HG03039 (cell line): ENCODE measurements at regions not wholly inside any gene's neighbourhood (a gene's known extent, or its start where the extent isn't known, plus 50 kb on each side); places are given as distances from the start of the nearest gene placed in this dataset.

Experiments
- ATAC-seq: cut with Tn5 transposase; IDR thresholded peaks from one replicate; pipeline ENCODE4 v1.9.1; 2021; ENCODE audit warnings: mild to moderate bottlenecking, moderate library complexity; ENCODE audit not compliant: unreplicated experiment

DNA sequence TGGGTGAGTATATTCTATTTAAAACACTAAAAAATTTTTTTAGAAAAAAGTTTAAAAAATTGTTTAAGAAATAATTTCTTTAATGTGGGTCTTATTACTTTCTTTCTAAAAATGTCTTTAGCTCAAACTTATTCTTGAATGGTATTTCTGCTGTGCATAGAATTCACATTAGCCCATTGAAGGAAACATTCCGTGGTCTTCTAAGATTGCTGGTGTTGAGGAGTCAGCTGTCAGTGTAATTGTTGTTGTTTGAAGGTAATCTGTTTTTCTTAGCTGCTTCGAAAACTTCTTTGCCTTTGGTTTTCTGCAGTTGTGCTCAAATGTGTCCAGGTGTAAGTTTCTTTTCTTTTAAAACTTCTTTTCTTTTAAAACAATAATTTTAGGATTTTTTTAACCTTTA lies 85.4 kb upstream of the KLF12 start:
- ATAC-seq = no peak

DNA sequence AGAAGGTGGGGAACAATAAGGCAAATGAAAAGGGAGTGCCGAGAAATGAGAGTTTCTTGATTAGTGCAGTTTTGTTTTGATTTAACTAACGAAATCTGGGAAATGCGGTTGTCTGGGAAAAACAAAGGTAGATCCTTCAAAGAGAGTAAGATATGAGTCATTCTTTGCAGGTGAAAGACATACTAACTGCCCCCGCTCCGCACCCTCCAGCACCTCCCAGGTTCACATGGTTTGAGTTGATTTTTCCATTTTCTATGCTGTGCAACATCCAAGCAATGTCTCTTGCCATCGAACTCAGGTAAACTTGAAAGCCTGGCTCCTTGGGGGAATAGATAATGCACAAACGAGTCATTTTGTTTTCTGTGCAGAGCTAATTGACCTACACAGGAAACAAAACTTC lies 84.1 kb upstream of the KLF12 start:
- ATAC-seq = no peak

DNA sequence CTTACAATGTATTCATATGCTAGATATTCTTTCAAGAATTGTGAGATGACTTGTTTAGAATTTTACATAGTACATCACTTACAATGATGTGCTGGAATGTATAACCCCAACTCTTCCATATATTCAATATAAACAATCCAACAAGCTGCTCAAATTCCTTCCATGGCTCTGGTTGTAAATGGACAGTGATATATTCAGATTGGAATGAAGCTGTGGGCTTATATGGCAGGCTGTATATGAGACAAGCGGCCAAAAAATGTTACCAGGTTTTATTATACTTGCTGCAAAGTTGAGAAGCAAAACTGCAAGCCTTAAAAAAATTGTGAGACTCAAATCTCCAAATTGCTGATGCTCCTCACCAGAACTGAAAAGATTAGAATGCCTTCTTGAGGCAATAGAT lies 83.6 kb upstream of the KLF12 start:
- no peak for ATAC-seq

DNA sequence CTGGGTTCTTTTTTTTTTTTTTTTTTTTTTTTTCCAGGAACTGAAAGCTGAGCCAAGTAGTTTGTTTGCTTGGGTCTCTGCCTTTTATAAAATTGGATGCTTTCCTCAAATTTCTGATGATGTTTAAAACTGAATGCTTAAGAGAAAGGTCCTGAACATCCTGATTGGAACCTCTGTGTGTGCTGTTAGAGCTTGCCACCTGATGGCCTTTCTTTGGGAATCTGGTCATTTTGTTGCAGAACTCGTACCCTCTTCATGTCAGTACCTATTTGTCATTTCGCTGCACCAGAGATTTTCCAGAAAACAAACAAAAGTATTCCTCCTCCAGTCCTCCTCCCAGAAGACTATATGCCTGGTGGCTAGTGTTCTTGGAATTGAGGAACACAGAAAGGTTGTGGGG lies 81.2 kb upstream of the KLF12 start:
- no peak for ATAC-seq

DNA sequence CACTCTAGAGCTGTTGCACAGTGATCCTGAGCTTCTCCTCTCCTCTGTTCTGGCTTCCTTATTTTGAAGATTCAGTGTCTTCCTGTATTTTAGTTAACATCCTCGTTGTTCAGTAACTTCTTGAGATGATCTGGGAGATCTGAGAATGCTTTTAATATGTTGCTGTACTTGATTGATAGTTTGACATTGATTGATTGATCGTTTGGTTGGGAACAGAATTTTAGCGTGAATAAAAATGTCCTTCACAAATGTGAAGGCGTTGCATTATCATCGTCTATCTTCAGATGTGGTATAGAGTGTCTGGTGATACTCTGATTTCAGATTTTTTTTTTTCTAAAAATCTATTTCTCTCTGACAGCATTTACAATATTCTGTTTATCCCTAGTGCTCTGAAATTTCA lies 80.1 kb upstream of the KLF12 start:
- no peak for ATAC-seq

DNA sequence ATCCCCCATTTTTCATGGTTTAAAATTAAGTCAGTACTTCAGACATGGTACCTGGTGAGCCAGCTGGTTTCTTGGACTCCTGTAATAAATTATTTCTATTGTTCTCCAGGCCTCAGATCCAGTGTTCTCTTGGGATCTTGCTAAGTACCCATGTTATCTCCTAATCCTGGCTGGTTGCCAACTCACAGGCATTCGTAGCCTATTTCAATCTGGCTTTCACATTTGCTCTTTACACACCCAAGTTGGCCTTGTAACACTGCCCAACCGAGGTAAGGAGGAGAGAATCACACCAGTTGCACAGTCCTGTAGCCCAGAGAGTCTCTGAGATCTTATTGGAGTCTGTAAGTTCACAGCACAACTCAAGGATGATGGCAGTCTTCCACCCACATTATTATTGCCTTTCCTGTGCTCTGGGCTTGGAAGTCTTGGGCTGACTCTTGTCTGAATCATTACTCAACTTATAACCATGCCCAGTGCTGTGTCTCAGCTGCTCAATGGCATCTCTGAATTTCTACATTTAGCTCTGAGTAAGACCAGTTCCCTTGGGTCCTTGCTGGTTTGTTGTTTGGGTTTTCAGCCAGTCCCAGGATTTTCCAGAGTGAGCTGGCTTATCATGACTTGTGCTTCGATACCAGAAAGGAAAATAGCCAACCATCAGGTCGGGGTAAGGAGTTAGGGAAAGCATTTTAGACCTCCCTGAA lies 76.6 kb upstream of the KLF12 start:
- no peak for ATAC-seq

DNA sequence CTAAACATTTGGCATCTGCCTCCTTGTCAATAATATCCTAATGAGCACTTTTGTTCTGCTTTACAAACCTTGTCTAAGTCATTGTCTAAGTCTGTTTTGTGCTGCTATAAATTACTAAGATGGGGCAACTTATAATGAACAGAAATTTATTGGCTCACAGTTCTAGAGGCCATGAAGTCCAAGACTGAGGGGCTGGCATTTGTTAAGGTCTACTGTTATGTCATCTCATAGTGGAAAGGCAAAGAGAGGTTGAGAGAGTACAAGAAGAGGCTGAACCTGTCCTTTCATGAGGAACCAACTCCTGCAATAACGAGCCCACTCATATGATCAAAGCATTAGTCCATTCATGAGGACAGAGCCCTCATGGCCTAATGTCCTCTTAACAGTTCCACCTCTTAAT lies 72.7 kb upstream of the KLF12 start:
- ATAC-seq = no peak

DNA sequence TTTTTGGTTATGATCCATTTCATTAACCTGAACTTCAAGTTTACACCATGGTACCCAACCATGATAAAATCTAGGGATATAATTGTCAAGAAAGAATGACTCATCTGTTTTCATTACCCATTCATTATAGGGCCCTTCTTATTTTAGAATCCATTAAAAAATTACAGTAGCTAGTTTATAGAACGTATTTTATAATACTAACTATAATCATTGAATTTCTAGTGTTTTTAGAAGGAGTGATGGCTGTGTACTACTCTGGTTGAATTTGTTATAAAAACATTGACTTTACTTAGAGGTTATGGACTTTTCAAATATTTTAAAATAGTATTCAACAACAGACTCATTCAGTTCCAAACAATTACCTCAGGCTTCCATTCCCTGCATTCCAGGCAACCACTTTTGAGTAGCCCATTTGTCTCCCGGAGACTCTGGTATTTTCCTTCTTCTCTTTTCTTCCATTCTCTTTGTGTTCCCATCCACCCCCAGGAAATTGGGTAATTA lies 71.9 kb upstream of the KLF12 start:
- ATAC-seq = no peak

DNA sequence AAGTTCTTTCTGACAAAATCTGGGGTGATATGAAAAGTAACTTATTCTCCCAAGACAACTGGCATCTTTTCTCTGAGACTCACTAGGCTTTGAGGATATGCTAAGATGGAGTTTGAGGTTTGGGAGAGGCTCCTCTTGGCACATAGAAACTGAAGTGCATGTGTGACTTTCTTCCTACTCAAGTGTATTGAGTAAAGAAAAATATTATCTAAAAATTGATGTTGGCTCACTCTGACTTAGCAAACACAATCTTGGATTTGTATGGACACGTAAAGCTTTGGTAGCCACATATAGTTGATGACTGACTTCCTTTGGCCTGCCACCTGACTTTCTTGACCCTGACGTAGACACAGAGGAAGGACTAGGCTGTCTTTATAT lies 71.1 kb upstream of the KLF12 start:
- no peak for ATAC-seq

DNA sequence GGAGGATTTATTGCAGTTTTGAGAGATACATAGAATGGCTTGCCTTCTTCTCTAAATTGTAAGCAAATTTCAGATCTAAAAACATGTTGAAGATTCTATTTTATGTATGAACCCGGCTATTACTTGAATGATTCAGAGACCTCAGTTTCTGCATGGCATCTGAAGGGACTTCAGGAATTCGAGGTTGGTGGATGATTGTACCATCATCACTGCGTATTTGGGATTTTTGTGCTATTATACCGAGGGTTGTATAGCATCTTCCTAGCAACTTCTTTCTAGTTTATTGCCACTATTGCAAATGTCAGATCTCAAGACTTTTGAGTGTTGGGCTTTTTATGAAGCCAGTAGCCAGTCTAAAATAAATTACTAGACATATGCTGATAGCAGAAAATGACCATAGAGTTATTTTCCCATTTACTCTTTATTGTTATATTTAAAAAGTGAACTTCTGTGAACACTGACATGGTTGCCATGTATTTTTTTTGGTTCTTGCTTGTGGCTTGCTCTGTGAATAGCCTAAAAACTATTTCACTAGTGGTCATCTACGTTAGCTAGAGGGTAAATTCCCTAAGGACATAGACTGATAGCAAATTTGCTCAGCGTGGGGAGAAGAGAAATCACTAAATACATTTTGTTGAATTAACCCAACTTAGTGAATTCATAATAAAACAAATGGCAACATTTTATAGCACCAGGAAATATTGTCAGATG lies 70.6 kb upstream of the KLF12 start:
- ATAC-seq = no peak

DNA sequence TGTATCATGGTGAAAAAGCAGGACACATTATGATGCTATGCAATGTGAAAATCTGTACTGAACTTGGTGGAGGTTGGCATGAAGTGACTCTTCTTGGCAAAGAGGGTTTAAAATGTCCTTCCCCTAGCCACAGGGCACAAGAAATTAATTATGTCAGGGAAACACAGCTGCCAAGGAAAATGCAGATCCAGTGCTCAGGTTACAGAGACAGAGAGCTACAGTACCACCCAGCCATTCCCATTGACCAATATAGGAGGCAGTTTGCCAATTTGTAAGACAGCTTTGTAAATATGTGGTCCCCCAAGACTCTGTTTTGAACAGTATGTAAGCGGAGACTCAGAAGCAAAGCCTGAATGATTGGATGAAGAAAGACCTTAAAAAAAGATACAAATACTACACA lies 69.4 kb upstream of the KLF12 start:
- ATAC-seq = no peak

DNA sequence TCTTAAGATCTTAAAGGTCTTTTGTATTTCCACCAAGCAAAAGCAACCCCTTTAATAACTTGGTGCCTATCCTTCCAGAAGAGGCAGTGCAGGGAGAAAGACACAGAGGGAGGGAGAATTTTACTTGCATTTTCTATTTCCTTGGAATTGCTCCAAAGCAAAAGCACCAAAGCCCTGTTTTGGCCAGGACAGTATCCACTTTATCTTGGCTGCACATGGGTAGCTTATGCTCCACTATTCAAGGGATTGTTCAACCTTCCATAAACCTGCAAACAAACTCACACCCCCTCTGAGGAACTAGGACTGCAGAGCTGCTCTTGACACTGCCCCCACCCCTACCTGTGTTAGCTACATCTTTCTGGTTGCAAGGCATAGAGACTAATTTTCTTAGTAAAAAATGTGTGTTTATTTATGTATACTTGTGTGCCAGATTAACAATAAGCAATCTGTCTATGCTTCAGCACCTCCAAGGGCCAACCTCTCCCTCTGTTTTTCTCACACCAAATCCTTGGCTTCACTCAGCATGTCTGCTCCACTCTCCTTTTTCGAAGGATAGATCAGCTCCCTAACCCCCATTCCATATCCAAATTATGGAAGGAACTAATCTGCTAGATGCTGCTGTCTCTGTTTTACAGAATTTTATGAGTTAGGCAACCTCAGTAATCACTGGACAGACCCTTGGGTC lies 68.1 kb upstream of the KLF12 start:
- no peak for ATAC-seq

DNA sequence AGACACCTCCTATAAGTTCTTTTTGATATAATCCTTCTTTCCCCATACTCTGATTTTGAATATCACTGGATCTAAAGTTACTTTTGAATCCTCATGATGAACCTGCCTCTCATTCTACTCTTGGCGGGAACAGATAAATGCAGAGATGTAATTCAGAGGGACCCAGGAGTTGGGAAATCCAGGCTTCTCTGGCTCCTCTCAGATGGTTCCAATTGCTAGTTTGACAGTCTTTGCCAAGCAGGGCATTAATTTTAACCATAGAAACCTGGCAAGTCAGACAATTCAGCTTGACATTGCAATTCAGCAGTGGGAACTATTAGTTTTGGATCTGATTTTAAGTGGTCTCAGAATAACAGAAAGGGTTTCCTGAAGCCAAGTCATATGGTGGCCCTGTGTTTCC lies 67.3 kb upstream of the KLF12 start:
- no peak for ATAC-seq

DNA sequence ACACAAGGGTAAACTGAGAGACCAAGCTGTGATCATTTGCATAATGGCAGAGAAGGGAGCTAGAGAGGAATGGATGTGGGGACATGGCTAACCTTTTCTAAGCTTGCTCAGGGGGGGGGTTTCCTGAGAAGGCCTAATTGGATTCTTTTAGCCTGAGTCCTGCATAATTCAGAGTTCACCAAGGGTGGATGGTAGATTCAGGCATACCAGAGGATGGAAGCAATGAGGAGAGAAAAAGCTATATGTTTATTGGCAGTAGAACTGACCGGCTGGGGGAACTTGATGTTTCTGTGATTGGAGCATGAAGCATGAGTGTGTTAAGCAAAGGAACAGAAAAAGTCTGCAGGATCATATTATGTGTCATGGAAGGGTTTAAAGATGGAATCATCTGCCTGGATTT lies 65.9 kb upstream of the KLF12 start:
- ATAC-seq = no peak

DNA sequence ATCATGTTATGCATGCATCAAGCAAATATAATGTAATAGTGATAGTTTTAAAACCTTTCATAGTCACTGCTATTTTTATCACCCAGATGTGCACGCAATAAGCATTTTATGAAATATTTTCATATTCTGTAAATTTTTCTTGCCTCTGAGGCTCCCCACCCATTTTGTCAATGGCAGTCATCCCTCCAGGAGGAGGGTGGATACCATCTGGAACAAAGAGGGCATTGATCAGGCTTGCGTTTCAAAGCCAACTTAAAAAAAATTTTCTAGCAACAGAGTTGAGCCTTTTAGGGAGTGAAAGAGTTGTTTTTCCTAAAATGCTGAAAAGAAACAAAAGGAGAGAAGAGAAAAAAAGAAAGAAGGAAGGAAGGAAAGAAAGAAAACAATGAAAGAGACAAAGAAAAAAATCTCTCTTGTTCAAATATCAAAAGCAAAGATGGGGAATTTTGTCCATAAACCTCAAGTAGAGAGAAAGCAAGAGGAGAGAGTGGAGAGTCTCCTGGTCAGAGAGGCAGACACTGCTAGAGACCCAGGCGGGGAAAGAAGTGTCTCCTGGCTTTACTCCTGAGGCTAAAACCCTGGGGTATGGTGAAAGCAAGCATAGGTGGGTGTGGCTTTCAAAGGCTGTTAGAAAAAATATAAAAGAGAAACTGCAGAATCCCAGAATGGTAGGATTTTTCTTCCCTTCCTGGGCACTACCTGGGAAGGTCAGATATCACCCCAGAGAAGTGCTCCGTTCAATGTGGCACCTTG lies 63.6 kb upstream of the KLF12 start:
- no peak for ATAC-seq

DNA sequence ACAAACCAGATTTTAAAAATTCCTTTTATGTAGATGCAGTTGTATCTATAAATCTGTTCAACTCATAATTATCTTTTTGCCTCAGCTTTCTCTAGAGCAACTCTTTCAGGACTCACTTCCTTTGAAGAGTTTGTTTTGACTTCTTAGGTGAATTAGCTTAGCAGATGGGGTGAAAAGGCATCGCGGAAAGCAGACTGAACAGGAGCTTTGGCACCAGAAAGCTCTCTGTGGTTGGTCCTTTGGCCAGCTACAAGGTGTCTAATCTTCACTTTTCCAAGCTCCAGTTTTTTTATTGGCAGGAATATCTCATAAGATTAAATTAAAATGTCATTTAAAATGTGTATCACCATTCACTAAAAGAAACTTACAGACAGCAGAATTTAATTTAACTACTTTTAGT lies 60.6 kb upstream of the KLF12 start:
- no peak for ATAC-seq

DNA sequence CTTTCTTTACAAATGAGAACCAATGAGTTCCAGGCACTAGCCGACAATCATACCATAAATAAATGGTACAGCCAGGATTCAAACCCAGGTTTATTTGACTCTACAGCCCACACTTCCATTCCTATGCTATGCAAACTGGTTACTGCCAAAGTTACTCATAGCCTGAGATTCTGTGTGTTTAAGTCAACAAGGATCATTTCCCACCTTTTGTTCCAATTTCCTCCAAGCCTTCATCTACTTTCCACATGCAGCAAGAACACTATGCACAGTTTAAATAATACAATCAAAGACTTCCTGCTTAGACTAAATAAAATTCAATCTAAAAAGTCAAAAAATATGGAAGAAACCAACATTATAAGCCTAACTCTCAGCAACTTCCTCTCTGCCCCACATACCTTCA lies 59.2 kb upstream of the KLF12 start:
- no peak for ATAC-seq

DNA sequence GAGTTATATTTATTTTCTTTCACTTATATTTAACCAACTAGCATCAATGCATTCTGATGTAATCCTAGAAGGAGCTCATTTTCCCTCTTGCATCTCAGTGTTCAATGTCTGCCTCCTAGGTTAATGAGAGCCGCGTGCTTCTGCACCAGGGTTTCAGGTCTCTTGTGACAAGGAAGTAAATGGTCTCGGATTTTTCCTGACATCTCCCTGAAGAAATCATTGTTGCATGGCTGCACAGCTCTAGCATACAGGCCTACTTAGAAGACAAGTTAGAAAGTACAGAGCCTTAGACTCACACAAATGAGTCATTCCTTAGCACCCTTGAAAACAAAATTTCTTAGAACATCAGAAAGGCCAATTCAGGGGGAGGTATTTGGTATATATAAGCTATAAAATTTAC lies 57.2 kb upstream of the KLF12 start:
- ATAC-seq = no peak

DNA sequence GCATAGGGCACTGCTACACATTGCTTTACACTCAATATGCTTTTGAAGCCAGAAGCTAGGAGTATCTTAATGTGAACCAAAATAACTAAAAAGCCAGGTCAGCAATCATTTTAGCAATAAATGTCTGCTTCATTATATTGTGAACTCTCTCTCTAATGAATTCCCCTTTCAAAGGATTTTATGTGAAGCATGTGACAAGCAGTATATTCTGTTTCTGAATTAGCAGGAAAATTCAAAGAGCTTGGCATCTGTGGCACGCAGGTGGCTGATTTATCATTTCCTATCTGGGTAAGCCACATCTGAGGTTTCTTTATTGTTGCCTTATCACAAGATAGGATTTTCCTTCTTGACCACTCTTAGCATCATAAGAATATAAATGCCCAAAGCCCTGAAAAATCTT lies 56.8 kb upstream of the KLF12 start:
- ATAC-seq = no peak

DNA sequence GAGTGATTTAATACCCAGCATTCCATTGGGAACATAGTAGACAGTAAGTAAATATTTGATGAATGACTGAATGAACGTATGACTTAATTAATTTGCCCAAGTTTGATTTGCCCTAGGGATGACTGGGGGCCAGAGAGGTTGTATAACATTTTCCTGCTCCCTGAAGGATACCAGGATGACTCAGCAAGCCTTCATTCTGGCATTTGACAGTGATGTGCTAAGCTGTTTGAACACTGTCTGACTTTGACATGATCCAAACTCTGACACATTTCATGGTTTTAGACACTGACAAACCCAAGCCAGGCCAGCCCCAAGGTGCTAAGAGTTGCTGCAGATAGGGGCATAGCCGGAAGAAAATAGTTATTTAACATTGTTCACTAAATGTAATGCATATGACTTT lies 53.4 kb upstream of the KLF12 start:
- ATAC-seq = no peak

DNA sequence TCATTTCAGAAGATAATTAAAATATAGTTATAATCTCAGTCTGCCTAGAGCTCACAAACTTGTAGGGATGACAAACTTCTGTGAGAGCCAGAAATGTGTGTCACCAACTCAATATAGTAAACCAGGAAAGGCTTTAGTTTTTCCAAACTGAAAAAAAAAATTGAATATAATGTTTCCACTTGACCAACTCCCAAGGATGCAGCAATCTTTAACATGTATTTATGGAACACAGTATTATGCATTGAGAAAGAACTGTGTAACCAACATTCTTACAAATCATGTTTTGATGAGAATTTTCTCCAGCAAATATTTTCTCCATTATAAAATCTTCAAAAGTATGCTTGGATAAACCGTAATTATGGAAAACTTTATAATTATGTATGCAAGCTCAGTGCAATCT lies 50.1 kb upstream of the KLF12 start:
- no peak for ATAC-seq
